Activated CD4-positive, alpha-beta T cell treated with anti-CD3 and anti-CD28 coated beads, Interleukin-2, amount 50 U/mL, for 16 hours (primary cell): ENCODE measurements at regions not wholly inside any gene's neighbourhood (a gene's known extent, or its start where the extent isn't known, plus 50 kb on each side); places are given as distances from the start of the nearest gene placed in this dataset.
A peak's percentile ranks its signal among the peaks of the same experiment; 100 is the strongest.

Experiments used
- DNase-seq: peaks from one replicate; pipeline ENCODE4 v3.0.0-alpha.2; 2020

- no peak for DNase-seq
Measured at GRCh38 chr3:95418251-95418650, 1355.4 kb downstream of the NSUN3 start.

GRCh38 chr3:95424279-95424678, 1361.4 kb downstream of the NSUN3 start:
- no peak for DNase-seq

DNA sequence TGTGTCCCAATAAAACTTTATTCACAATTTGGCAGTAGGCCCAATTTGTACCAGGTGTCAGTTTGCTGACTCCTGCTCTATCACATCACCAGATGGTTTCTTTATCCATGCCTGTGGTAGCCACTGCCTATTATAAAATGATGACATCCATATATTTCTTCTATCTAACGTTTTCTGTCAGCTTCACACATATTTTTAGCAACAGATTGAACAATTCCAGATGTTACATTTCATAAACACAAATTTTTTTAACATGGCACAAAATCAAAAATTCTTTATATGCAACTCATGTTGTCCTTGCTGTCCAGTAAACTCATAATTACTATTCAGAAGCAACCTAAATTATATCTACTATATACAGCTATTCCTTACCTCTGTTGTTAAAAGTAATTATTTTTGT, 1371.6 kb downstream of the NSUN3 start:
- DNase-seq: no peak

DNA sequence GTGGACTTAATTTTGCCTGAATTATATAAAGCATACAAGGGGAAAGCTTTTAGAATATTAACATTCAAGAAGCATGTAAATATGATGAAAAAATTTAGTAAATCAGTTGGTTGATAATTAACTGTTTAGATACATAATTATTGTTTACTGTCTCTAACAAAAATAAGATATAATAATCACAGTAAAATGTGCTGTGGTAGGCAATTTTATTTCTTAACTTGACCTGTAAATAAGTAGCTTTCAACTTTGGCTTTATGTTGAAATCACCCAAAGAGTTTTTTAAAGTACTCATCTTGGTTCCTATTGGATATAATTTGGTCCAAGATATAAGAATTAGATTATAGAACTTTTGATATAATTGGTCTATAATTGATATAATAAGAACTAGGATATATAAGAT, 1374.5 kb downstream of the NSUN3 start:
- DNase-seq: no peak

DNA sequence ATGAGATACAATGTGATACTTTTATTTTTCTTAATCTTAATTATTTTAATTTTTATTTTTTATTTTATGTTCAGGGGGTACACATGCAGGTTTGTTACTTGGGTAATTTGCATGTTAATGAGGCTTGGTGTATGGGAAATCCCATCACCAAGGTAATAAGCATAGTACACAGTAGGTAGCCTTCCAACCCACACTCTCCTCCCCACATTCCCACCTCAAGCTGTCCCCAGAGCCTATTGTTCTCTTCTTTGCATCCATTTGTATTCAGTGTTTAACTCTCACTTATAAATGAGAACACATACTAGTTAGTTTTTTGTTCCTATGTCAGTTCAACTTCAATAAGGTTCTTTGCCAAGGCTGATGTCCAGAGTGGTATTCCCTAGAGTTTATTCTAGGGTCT, 1375.4 kb downstream of the NSUN3 start:
- DNase-seq: no peak

- no peak for DNase-seq
Measured at GRCh38 chr3:95442766-95443165, 1371.6 kb upstream of the EPHA6 start.

GRCh38 chr3:95449841-95450240, 1364.6 kb upstream of the EPHA6 start:
- no peak for DNase-seq

- DNase-seq: no peak
Measured at GRCh38 chr3:95453242-95453641, 1361.2 kb upstream of the EPHA6 start.

DNA sequence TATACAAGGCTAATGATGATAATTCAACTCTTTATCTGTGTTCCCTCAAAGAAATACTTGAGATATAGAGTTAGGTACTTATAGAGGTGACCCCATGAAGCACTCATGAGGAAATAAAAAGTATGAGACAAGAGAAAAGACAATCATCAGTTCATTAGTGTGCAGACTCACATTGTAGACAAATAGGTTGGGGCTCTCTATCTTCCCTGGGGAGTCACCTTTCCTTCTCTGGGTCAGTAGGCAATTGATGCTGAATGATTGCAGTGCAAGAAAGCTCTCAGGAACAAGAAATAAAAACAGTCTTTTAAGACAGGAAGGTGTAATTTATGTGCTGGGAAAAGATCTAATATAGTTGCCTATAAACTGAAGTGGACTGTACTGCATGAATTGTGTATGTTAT, 1357.6 kb upstream of the EPHA6 start:
- DNase-seq: no peak

GRCh38 chr3:95459706-95460105, 1354.7 kb upstream of the EPHA6 start:
- no peak for DNase-seq

- DNase-seq: no peak
Measured at GRCh38 chr3:95460274-95460673, 1354.1 kb upstream of the EPHA6 start.

GRCh38 chr3:95462161-95462560, 1352.2 kb upstream of the EPHA6 start:
- DNase-seq: no peak

DNA sequence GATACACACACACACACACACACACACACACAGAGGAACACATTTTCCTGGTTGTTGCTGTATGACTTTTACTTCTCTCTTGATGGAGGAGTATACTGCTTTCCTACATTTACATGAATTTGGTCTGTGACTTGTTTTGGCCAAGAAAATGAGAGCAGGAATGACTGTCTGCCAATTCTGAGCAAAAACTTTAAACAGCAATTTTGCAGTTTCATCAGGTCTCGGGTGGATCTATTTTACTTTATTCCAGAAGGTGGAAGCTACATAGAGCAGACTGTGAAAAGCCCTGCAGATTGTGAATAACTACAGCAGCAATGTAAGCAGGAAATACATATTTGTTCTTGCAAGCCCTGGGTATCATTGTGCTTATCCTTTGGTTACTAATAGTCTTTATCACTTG, 1350.0 kb upstream of the EPHA6 start:
- no peak for DNase-seq

GRCh38 chr3:95468331-95468730, 1346.1 kb upstream of the EPHA6 start:
- no peak for DNase-seq

- DNase-seq: no peak
Measured at GRCh38 chr3:95474338-95474737, 1340.1 kb upstream of the EPHA6 start.

DNA sequence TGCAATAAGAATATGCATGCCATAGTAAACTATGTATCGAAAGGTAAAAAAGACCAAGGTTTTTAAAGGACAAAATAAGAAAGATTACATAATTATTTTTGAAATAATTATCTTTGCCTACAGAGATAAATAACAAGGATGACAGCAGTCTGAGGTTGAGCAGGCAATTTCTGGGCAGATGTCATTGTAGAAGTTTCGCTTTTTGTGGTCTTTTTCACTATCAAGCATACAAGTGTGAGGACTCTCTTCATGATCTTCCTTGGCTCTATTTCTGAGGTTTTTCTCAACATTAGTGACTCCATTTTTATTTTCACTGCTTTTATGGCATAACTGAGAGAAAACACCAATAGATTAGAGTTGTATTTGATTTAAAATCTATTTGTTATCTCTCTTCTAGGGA, 1337.9 kb upstream of the EPHA6 start:
- DNase-seq: no peak

DNA sequence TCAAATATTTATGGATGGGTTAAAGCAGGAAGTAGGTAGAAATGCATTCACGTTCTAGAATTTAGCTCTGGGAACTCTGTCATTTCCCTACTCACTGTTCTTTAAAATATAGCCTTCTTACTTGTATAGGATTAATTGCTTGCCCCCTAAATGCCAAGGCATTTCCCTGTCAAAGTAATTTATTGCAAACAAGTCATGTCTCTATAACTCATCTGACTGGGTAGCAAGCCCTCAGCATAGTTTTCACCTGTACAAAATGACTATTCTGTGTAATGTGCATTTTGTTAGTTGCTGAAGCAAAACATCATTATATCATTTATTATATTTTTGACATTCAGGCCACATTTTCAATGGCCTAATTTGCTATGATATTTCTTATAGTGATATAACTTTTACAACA, 1308.2 kb upstream of the EPHA6 start:
- DNase-seq: no peak

GRCh38 chr3:95508124-95508523, 1306.3 kb upstream of the EPHA6 start:
- peak; percentile 1 for DNase-seq

- no peak for DNase-seq
Measured at GRCh38 chr3:95511828-95512227, 1302.6 kb upstream of the EPHA6 start.

DNA sequence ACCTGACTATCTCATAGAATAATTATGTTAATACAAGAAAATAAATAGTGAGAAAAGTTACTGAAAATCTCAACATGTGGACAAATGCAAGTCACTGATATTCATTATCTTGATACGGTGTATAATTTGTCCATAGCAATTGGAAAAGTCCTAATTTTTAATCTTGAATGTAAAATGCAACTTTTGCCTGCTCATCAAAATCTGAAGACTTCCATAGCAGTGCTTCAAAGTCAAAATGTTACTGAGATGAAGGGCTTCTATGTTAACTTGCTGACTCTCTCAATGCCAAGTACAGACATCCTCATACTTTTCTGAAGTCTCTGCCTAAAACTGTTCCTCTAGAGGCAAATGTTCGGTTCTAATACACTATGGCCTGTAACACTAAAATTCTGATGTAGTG, 1300.1 kb upstream of the EPHA6 start:
- no peak for DNase-seq

DNA sequence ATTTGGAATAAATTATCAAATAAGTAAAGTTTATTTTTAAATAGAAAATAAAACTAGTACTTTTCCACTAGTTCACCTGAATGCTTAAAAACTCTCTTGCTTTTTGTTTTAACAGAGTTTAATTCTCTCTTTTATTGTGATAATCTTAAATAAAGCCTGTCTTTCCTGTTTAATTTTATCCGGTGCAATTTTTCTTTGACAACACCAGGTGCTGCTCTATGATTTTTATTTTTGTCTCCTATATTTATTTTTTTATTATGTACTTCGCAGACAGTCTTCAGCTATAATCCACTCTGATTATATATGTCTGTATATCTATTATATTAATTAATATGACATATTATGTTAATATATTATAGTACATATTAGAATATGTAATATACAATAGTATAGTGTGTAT, 1293.0 kb upstream of the EPHA6 start:
- DNase-seq: no peak

DNA sequence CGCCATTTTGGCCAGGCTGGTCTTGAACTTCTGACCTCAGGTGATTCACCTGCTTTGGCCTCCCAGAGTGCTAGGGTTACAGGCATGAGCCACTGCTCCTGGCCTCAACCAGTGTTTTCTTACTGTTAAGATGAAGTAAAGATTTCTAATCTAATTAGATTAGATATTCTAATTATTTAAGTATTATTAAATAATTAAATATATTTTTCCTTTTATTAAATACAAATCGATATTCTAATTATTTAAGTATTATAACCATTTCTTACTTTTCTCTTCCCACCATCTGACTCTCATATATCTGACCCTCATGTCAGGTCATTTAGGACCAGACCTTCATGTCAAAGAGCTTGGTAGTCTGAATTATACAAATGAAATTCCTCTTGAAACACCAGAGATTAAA, 1291.9 kb upstream of the EPHA6 start:
- no peak for DNase-seq

DNA sequence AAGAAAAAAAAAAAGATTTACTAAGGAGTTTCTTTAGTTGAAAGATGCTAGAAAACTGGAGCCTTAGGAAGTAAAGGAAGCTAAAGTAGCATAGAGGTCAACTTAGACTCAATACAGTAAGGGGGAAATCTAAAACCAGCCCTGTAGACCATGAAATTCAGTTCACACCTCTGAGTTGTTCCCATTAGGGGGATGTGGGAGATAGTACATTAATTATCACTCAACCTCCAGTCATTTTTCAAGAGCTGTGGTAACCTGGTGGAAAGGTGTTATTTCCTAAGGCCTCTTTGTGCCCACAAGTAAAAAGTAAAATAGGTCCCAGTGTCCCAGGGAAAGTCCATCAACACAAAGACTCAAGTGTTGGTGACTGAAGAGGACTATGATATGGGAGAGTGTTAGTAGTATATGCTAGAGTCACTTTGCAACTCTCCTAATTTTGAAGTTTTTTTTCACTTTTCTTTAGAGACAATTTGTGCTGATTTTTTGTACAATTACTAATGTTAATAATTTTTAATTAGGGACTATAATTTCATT, 1274.4 kb upstream of the EPHA6 start:
- DNase-seq: no peak

DNA sequence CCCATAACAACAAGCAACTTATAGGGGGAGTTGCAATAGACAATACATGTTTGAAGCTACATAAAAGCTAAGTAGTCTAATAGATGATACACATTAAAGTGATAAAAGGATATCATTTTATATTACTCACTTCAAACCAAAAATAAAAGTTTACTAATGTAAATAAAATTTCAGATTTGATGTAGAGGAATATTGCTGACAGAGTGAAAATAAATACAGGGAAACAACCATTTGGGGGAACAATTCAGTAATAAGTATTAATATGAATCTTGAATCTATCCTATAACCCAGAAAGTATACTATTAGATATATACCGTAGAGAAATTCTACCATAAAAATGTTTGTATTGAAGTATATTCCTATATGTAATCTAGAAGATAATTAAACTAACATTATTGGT, 1248.9 kb upstream of the EPHA6 start:
- DNase-seq: no peak

DNA sequence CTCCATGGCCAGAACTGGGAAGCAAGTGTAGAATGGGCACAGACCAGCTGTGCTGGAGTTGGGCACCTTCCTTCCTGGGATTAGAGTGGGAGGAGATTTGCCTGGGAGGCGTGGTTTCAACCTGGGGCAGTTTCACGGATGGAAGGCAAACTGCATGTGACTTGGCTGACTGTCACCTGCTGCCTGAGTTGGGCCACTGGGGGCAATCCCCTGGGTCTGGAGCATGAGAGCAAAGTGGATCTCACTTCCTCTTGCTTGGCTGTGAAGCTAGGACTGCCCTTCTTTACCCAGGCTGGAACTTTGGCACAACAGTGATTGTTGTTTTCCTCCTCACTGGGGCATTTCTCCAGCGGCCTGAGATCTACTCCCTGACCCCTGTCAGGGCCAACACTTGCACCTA, 1247.0 kb upstream of the EPHA6 start:
- DNase-seq: no peak

- DNase-seq: no peak
Measured at GRCh38 chr3:95586754-95587153, 1227.6 kb upstream of the EPHA6 start.
